ENCODE measurements at regions not wholly inside any gene's neighbourhood (a gene's known extent, or its start where the extent isn't known, plus 50 kb on each side); places are given as distances from the start of the nearest gene placed in this dataset.

DNA sequence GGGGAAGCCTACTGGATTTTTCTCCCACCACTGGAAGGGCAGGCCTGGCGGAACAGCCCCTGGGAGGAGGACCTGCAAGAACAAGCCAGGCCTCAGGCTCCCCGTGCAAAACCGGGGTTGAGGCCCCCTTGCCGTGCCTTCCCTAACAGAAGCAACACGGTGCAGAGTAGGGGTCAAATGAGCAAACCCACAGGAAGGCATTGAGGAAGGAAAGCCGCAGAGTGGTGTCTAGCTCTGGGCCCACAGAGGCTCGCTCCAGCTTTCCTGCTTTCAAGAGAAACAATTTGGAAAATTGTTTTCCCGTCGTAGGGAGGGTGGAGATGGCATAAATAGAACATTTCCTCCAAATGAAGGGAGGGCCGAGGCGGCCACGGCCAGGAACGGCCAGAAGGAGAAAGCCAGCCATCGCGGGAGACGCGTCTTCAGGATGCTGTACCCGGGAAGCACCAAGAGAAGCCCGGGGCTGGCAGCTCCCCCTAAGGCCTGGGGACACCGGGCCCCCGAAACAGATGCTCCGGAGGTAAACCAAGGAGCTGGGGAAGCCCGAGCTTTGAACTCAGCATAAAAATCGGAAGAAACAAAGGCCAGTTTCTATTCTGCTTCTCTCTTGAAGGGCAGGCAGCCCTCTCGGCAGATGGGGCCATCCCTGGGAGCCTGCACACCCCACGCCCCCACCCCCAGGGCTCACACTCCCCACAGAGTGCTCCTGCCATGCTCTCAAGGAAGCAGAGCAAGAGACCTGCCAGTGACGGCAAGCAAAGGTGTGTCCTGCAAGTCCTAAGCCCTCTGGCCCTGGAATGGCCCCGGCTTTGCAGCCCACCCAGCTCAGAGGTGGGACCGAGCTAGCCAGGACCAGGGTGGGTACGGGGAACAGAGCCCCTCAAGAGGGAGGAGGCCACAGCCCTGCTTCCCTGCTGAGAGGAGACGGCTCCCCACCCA lies 92.0 kb downstream of the RBFOX3 start:
- 34% methylated on average over 31 of the region's 31 CpGs for WGBS
- peaks cover 7 to 24% of the 10 kb centered on the region in 2 donors for H3K27me3 ChIP-seq (ENCODE audit: control insufficient read depth in 2 of 2, insufficient read depth in 1 of 2, low read length in 1 of 2)

DNA sequence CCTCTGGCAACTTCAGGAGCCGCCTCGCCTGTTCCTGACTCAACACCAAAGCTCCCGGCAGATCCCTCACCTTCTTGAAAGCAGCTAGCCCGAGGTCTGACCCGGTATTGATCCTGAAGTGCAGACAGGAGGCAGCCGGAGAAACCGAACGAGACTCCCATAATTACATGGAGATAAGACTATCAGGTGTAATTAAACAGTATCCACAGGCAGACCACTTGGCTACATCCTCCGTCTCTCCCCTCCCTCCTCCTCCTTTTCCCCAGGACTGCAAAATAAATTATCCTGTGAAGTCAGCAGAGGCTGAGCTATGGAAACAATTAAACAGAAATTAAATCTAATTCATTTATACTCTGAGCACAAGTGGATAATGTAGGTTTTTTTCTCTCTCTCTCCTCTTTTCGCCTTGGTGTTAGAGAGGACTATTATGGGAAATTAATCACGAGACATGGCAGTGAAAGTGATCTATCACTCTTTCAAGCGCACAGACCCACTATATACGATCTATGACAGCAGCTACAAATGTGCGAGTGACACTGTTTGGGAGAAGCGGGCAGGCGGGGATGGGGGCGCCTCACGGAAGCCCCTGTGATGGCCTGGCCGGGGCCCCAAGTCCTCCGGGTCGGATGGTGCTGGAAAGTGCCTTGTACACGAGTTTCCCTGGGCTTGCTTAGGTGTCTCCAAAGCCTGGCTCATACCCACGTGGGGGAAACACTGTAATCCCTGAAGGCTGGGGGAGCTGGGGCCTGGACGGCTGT lies 92.8 kb downstream of the RBFOX3 start:
- peaks cover 0 to 10% of the 10 kb centered on the region in 2 donors for H3K9me3 ChIP-seq (ENCODE audit: control insufficient read depth in 2 of 2, insufficient read depth in 1 of 2, low read length in 1 of 2)
- DNase-seq (ENCODE audit: low read depth in 6 of 9, low spot score in 9 of 9) = no peak
- H3K4me3 ChIP-seq (ENCODE audit: low read length in 2 of 2) = no peak overlapping the region
- no peak overlapping the region for H3K27ac ChIP-seq (ENCODE audit: low read depth in 1 of 2, low read length in 1 of 2)
- H3K36me3 ChIP-seq (ENCODE audit: control insufficient read depth in 2 of 2, insufficient read depth in 2 of 2, low read length in 1 of 2) = no peaks in the 10 kb centered on the region
- peaks cover 7 to 24% of the 10 kb centered on the region in 2 donors for H3K27me3 ChIP-seq (ENCODE audit: control insufficient read depth in 2 of 2, insufficient read depth in 1 of 2, low read length in 1 of 2)
- WGBS = 69% methylated on average over 24 of the region's 24 CpGs
- no peaks in the 10 kb centered on the region for H3K4me1 ChIP-seq (ENCODE audit: control insufficient read depth in 2 of 2, insufficient read depth in 2 of 2, low read length in 2 of 2)

More for the DNA sequence above, 92.0 kb downstream of the RBFOX3 start:
- Histone ChIP-seq H3K4me3 (ENCODE audit: low read length in 2 of 2) (no peak overlapping the region), H3K4me1 (ENCODE audit: control insufficient read depth in 2 of 2, insufficient read depth in 2 of 2, low read length in 2 of 2) (no peaks in the 10 kb centered on the region), H3K36me3 (ENCODE audit: control insufficient read depth in 2 of 2, insufficient read depth in 2 of 2, low read length in 1 of 2) (no peaks in the 10 kb centered on the region), H3K9me3 (ENCODE audit: control insufficient read depth in 2 of 2, insufficient read depth in 1 of 2, low read length in 1 of 2) (peaks cover 0 to 2% of the 10 kb centered on the region in 2 donors), H3K27ac (ENCODE audit: low read depth in 1 of 2, low read length in 1 of 2) (no peak overlapping the region)
- no peak for DNase-seq (ENCODE audit: low read depth in 6 of 9, low spot score in 9 of 9)

DNA sequence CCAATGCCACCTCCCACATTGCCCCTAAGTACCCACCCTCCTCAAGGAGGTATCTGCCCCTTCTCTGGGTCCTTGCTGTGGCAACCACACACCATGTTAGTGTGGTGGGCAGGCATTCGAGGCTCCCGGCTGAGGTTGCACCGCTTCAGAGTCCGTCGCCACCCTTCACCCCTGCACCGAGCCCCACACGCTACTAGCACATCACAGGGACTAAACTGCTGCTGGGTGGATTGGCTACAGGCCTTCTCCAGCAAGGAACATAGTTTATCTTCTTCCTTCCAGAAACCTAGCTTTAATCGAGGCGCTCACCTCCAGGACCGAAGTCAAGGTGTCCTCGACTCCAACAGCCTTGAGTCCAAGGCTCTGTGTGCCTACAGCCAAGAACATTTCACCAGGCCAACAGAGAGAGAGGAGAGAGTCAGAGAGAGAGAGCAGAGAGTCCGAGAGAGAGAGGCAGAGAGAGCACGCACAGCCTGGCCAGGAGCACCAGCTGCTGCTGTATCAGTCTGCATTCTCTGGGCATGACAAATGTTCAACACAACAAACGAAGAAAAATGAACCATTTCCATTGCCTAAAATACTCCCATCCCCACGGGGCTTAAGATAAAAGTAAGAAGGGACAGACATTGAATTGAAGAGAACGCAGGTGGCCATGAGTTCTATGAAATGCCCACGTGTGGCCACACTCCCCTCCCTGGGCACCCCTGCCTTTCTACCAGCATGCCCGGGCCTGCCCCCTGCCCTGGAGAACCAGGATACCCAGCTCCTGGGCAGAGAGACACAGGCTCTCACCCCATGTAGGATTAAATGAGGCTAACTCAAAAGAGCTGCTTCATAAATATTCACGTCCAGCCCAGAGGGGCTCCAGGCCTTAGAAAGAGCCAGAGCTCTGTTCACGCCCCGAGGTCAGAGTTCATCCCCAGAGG lies 94.9 kb downstream of the RBFOX3 start:
- Histone ChIP-seq H3K36me3 (ENCODE audit: control insufficient read depth in 2 of 2, insufficient read depth in 2 of 2, low read length in 1 of 2) (no peaks in the 10 kb centered on the region), H3K4me1 (ENCODE audit: control insufficient read depth in 2 of 2, insufficient read depth in 2 of 2, low read length in 2 of 2) (no peaks in the 10 kb centered on the region), H3K27me3 (ENCODE audit: control insufficient read depth in 2 of 2, insufficient read depth in 1 of 2, low read length in 1 of 2) (peaks cover 7 to 24% of the 10 kb centered on the region in 2 donors), H3K27ac (ENCODE audit: low read depth in 1 of 2, low read length in 1 of 2) (no peak overlapping the region), H3K9me3 (ENCODE audit: control insufficient read depth in 2 of 2, insufficient read depth in 1 of 2, low read length in 1 of 2) (peaks cover 0 to 21% of the 10 kb centered on the region in 2 donors), H3K4me3 (ENCODE audit: low read length in 2 of 2) (no peak overlapping the region)
- DNase-seq (ENCODE audit: low read depth in 6 of 9, low spot score in 9 of 9) = no peak
- WGBS = 85% methylated on average over 21 of the region's 21 CpGs

GRCh38 chr17:79515110-79515509 lies 95.7 kb downstream of the RBFOX3 start:
- Histone ChIP-seq H3K4me3 (ENCODE audit: low read length in 2 of 2) (no peak overlapping the region), H3K4me1 (ENCODE audit: control insufficient read depth in 2 of 2, insufficient read depth in 2 of 2, low read length in 2 of 2) (no peaks in the 10 kb centered on the region), H3K27me3 (ENCODE audit: control insufficient read depth in 2 of 2, insufficient read depth in 1 of 2, low read length in 1 of 2) (peaks cover 5 to 24% of the 10 kb centered on the region in 2 donors), H3K9me3 (ENCODE audit: control insufficient read depth in 2 of 2, insufficient read depth in 1 of 2, low read length in 1 of 2) (peaks cover 2 to 25% of the 10 kb centered on the region in 2 donors), H3K36me3 (ENCODE audit: control insufficient read depth in 2 of 2, insufficient read depth in 2 of 2, low read length in 1 of 2) (no peaks in the 10 kb centered on the region), H3K27ac (ENCODE audit: low read depth in 1 of 2, low read length in 1 of 2) (no peak overlapping the region)
- WGBS = 96% methylated on average over 7 of the region's 7 CpGs
- no peak for DNase-seq (ENCODE audit: low read depth in 6 of 9, low spot score in 9 of 9)

DNA sequence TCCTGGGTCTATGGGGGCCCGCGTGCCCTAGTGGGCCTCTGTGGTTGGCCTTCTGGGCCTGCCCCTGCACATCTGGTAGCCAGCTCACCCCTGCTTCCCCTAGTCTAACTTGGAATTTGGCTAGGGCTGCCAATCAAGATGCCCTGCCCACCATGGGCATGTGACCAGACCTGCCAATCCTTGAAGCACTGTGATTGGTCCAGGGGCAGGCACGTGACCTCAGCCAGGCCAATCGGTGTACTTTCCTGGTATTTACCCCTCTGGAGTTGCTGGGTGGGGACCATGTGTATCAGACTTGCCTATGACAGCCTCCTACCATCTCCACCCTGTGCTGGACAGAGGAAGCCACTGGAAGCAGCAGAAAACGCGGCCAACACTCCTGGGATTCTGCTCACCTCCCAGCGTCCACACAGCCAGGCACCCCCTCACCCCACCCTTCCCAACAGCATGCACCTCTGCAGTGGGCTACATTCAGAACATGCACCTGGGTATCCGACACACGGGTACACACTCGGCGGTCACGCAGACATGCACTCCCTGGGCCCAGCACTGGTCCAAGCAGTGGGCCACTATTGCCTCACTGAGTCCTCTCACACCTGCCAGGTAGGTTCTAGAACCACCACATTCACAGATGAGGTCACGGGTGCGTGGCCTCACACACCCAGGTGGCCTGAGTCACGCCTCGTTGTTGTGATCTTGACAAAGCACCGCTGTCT lies 96.9 kb downstream of the RBFOX3 start:
- 97% methylated on average over 17 of the region's 17 CpGs for WGBS
- H3K36me3 ChIP-seq (ENCODE audit: control insufficient read depth in 2 of 2, insufficient read depth in 2 of 2, low read length in 1 of 2) = no peaks in the 10 kb centered on the region
- peaks cover 2 to 28% of the 10 kb centered on the region in 2 donors for H3K9me3 ChIP-seq (ENCODE audit: control insufficient read depth in 2 of 2, insufficient read depth in 1 of 2, low read length in 1 of 2)
- H3K27me3 ChIP-seq (ENCODE audit: control insufficient read depth in 2 of 2, insufficient read depth in 1 of 2, low read length in 1 of 2) = peaks cover 2 to 16% of the 10 kb centered on the region in 2 donors
- no peak for DNase-seq (ENCODE audit: low read depth in 6 of 9, low spot score in 9 of 9)
- H3K27ac ChIP-seq (ENCODE audit: low read depth in 1 of 2, low read length in 1 of 2) = no peak overlapping the region
- H3K4me3 ChIP-seq (ENCODE audit: low read length in 2 of 2) = no peak overlapping the region
- no peaks in the 10 kb centered on the region for H3K4me1 ChIP-seq (ENCODE audit: control insufficient read depth in 2 of 2, insufficient read depth in 2 of 2, low read length in 2 of 2)

- H3K36me3 ChIP-seq (ENCODE audit: control insufficient read depth in 2 of 2, insufficient read depth in 2 of 2, low read length in 1 of 2) = no peaks in the 10 kb centered on the region
- H3K4me1 ChIP-seq (ENCODE audit: control insufficient read depth in 2 of 2, insufficient read depth in 2 of 2, low read length in 2 of 2) = no peaks in the 10 kb centered on the region
- no peak overlapping the region for H3K4me3 ChIP-seq (ENCODE audit: low read length in 2 of 2)
- no peak for DNase-seq (ENCODE audit: low read depth in 6 of 9, low spot score in 9 of 9)
- 95% methylated on average over 4 of the region's 4 CpGs for WGBS
- peaks cover 0 to 9% of the 10 kb centered on the region in 2 donors for H3K27me3 ChIP-seq (ENCODE audit: control insufficient read depth in 2 of 2, insufficient read depth in 1 of 2, low read length in 1 of 2)
- H3K9me3 ChIP-seq (ENCODE audit: control insufficient read depth in 2 of 2, insufficient read depth in 1 of 2, low read length in 1 of 2) = peaks cover 2 to 28% of the 10 kb centered on the region in 2 donors
- no peak overlapping the region for H3K27ac ChIP-seq (ENCODE audit: low read depth in 1 of 2, low read length in 1 of 2)
Observed at GRCh38 chr17:79513206-79513605, 97.6 kb downstream of the RBFOX3 start.

- no peak for DNase-seq (ENCODE audit: low read depth in 6 of 9, low spot score in 9 of 9)
- Histone ChIP-seq H3K9me3 (ENCODE audit: control insufficient read depth in 2 of 2, insufficient read depth in 1 of 2, low read length in 1 of 2) (peaks cover 2 to 28% of the 10 kb centered on the region in 2 donors), H3K27ac (ENCODE audit: low read depth in 1 of 2, low read length in 1 of 2) (no peak overlapping the region), H3K4me1 (ENCODE audit: control insufficient read depth in 2 of 2, insufficient read depth in 2 of 2, low read length in 2 of 2) (no peaks in the 10 kb centered on the region), H3K27me3 (ENCODE audit: control insufficient read depth in 2 of 2, insufficient read depth in 1 of 2, low read length in 1 of 2) (peaks cover 0 to 1% of the 10 kb centered on the region in 2 donors), H3K36me3 (ENCODE audit: control insufficient read depth in 2 of 2, insufficient read depth in 2 of 2, low read length in 1 of 2) (no peaks in the 10 kb centered on the region), H3K4me3 (ENCODE audit: low read length in 2 of 2) (no peak overlapping the region)
- WGBS = 98% methylated on average over 12 of the region's 12 CpGs
Observed at GRCh38 chr17:79511471-79511870, 99.4 kb downstream of the RBFOX3 start.

DNA sequence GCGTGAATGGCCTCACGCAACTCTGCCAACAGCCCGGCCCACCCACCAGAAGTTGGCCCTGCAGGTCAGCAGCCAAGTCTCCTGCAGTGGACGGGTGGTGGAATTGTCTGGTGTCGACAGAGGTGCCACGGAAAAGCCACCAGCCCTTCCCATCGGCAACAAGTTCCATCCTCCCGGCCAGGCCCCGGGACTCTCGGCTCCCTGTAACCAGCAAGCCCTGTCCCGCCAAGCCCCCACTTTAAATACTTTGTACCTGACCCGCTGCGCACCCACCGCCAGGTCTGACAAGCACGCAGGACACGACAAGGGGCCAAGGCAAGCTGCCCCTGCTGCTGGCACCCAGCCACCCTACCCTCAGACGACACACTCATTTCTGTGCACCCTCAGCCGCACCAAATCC lies 100.8 kb downstream of the RBFOX3 start:
- no peaks in the 10 kb centered on the region for H3K4me1 ChIP-seq (ENCODE audit: control insufficient read depth in 2 of 2, insufficient read depth in 2 of 2, low read length in 2 of 2)
- peaks cover 2 to 28% of the 10 kb centered on the region in 2 donors for H3K9me3 ChIP-seq (ENCODE audit: control insufficient read depth in 2 of 2, insufficient read depth in 1 of 2, low read length in 1 of 2)
- WGBS = 93% methylated on average over 18 of the region's 18 CpGs
- no peak overlapping the region for H3K27ac ChIP-seq (ENCODE audit: low read depth in 1 of 2, low read length in 1 of 2)
- H3K27me3 ChIP-seq (ENCODE audit: control insufficient read depth in 2 of 2, insufficient read depth in 1 of 2, low read length in 1 of 2) = no peaks in the 10 kb centered on the region
- DNase-seq (ENCODE audit: low read depth in 6 of 9, low spot score in 9 of 9) = no peak
- no peaks in the 10 kb centered on the region for H3K36me3 ChIP-seq (ENCODE audit: control insufficient read depth in 2 of 2, insufficient read depth in 2 of 2, low read length in 1 of 2)
- no peak overlapping the region for H3K4me3 ChIP-seq (ENCODE audit: low read length in 2 of 2)

Measured in thymus (tissue), 11 donors.